Naive B cell (primary cell): ENCODE measurements at regions not wholly inside any gene's neighbourhood (a gene's known extent, or its start where the extent isn't known, plus 50 kb on each side); places are given as distances from the start of the nearest gene placed in this dataset.
"Not testable (repeated sequence)": the region's sequence is repeated elsewhere in the genome, so short reads cannot be mapped to it uniquely, and the experiment has no call there.

Source experiments
- ATAC-seq, 2 donors: fragments of 150-1000 bp; cut with Tn5 transposase; 2 replicates each; pipeline ENCODE4 v1.10.0; 2021; ENCODE audit warnings: low read depth in 2 of 2, mild to moderate bottlenecking in 2 of 2, moderate library complexity in 2 of 2
- DNase-seq: peaks from one replicate; pipeline ENCODE4 v3.0.0; 2022
- H3K27ac Mint-ChIP-seq, 6 donors: one replicate each; pipeline ENCODE4 v1.8.0; 2020 to 2022; ENCODE audit warnings: mild to moderate bottlenecking in 6 of 6, mixed read lengths in 6 of 6, moderate library complexity in 5 of 6, inconsistent platforms in 2 of 6
- H3K27me3 Mint-ChIP-seq, 3 donors: one replicate each; pipeline ENCODE4 v1.8.0; 2021 to 2022; ENCODE audit warnings: mixed read lengths in 3 of 3, mild to moderate bottlenecking in 1 of 3
- H3K36me3 Mint-ChIP-seq, 2 donors: one replicate each; pipeline ENCODE4 v1.8.0; 2020 to 2022; ENCODE audit warnings: mixed read lengths in 2 of 2, inconsistent platforms in 1 of 2, mild to moderate bottlenecking in 1 of 2
- H3K4me1 Mint-ChIP-seq, 3 donors: one replicate each; pipeline ENCODE4 v1.8.0; 2020 to 2022; ENCODE audit warnings: mixed read lengths in 3 of 3, inconsistent platforms in 1 of 3, mild to moderate bottlenecking in 1 of 3, moderate library complexity in 1 of 3
- H3K4me3 Mint-ChIP-seq, 8 donors: one replicate each; pipeline ENCODE4 v1.8.0; 2020 to 2022; ENCODE audit warnings: mild to moderate bottlenecking in 8 of 8, mixed read lengths in 8 of 8, moderate library complexity in 8 of 8, inconsistent platforms in 2 of 8
- H3K9me3 Mint-ChIP-seq, 7 donors: one replicate each; pipeline ENCODE4 v1.8.0; 2020 to 2022; ENCODE audit warnings: mixed read lengths in 7 of 7, mild to moderate bottlenecking in 5 of 7, inconsistent platforms in 2 of 7, moderate library complexity in 1 of 7

DNA sequence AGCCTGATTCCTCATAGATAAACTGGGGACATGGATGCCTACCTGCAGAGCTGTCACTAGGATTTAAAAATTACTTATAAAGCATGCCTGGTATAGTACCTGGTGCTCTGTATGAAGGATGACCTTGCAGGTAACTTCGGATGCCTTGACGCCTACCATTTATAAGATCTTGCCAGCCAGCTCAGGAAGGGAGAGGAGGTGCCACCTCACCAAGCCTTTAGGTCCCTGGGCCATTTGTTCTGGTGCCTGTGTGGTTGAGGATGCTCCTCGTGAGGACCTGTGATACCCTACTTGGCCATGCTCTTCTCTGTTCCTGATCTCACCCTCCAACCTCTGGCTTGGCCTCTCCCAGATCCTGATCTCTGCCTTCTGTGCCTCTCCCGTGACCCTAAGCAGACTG, 85.2 kb downstream of the FDX1 start:
- Mint-ChIP-seq H3K4me1 (no peaks in the 10 kb centered on the region), H3K27ac (peak overlapping the region in 1 of 6 donors; percentile 93), H3K27me3 (peaks cover 5 to 37% (median 7%) of the 10 kb centered on the region in 3 donors), H3K4me3 (no peak overlapping the region), H3K36me3 (peaks cover 5 to 8% of the 10 kb centered on the region in 2 donors), H3K9me3 (peaks cover 0 to 27% (median 15%) of the 10 kb centered on the region in 7 donors)
- ATAC-seq: no peak
- no peak for DNase-seq

GRCh38 chr11:110517381-110517780, 87.6 kb downstream of the FDX1 start:
- H3K27me3 Mint-ChIP-seq: peaks cover 4 to 27% (median 5%) of the 10 kb centered on the region in 3 donors
- not testable (repeated sequence) for H3K27ac Mint-ChIP-seq, H3K36me3 Mint-ChIP-seq, H3K4me3 Mint-ChIP-seq, DNase-seq, ATAC-seq
- H3K9me3 Mint-ChIP-seq: peaks cover 0 to 40% (median 15%) of the 10 kb centered on the region in 7 donors
- peaks cover 7 to 12% (median 11%) of the 10 kb centered on the region in 3 donors for H3K4me1 Mint-ChIP-seq

GRCh38 chr11:110518809-110519514, 89.2 kb downstream of the FDX1 start:
- Mint-ChIP-seq H3K27ac (no peak overlapping the region), H3K4me3 (no peak overlapping the region), H3K36me3 (peaks cover 0 to 8% of the 10 kb centered on the region in 2 donors), H3K9me3 (peaks cover 4 to 48% (median 22%) of the 10 kb centered on the region in 7 donors), H3K27me3 (peaks cover 0 to 11% (median 4%) of the 10 kb centered on the region in 3 donors), H3K4me1 (peaks cover 12 to 21% (median 16%) of the 10 kb centered on the region in 3 donors)
- no peak for DNase-seq
- no peak for ATAC-seq

DNA sequence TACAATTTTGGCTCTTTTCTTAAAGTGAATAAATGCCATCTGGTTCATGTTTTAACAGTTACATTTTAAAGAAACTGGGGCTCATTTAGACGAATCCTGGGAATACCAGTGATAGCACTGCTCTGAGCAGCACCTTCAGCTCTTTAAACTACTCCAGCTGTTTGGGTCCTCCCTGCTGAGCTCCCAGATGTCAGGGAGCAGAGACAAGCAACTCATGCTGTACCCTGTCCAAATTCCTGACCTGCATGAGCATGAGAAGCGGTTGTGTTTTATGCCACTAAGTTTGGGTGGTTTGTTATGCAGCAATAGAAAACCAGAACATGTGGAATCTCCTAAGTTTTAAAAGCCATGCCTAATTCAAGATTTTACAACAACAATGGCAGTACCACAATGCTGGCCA, 90.0 kb downstream of the FDX1 start:
- H3K36me3 Mint-ChIP-seq: peaks cover 0 to 8% of the 10 kb centered on the region in 2 donors
- peaks cover 12 to 21% (median 16%) of the 10 kb centered on the region in 3 donors for H3K4me1 Mint-ChIP-seq
- H3K27ac Mint-ChIP-seq: peak overlapping the region in 1 of 6 donors; percentile 40
- ATAC-seq (no peak), DNase-seq (no peak)
- H3K27me3 Mint-ChIP-seq: peaks cover 0 to 4% (median 0%) of the 10 kb centered on the region in 3 donors
- peaks cover 4 to 48% (median 22%) of the 10 kb centered on the region in 7 donors for H3K9me3 Mint-ChIP-seq
- no peak overlapping the region for H3K4me3 Mint-ChIP-seq

GRCh38 chr11:110522471-110522870, 92.7 kb downstream of the FDX1 start:
- Mint-ChIP-seq H3K27ac (peak overlapping the region in 1 of 6 donors; percentile 68), H3K9me3 (peaks cover 4 to 45% (median 19%) of the 10 kb centered on the region in 7 donors), H3K4me1 (peaks cover 12 to 21% (median 16%) of the 10 kb centered on the region in 3 donors), H3K27me3 (no peaks in the 10 kb centered on the region), H3K36me3 (peaks cover 0 to 8% of the 10 kb centered on the region in 2 donors), H3K4me3 (peak overlapping the region in 3 of 8 donors; percentile 13 to 78 (median 20))
- DNase-seq (no peak), ATAC-seq (peak in 1 of 2 donors; percentile 21)

DNA sequence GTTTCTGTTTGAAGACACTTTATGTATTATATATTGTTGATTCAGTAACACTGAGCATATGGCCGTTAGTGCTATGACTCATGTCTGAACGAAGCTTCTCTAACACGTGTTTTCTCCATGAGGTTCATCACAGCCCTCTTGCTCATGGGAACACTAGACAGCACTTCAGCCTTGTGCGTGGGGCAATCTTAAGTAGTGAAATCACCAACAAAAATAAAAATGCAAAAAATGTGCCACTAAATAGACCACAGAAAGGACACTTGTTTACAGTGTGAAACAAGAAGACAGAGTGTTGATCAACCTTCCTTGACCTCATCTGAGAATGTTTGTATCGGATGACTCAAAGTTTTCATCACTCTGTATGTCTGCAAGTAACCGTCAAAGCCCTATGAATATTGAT, 94.5 kb downstream of the FDX1 start:
- no peak overlapping the region for H3K4me3 Mint-ChIP-seq
- peaks cover 12 to 21% (median 16%) of the 10 kb centered on the region in 3 donors for H3K4me1 Mint-ChIP-seq
- peaks cover 0 to 4% (median 0%) of the 10 kb centered on the region in 3 donors for H3K27me3 Mint-ChIP-seq
- DNase-seq (no peak), ATAC-seq (no peak)
- peaks cover 16 to 44% (median 21%) of the 10 kb centered on the region in 7 donors for H3K9me3 Mint-ChIP-seq
- peaks cover 0 to 17% of the 10 kb centered on the region in 2 donors for H3K36me3 Mint-ChIP-seq
- H3K27ac Mint-ChIP-seq: no peak overlapping the region

DNA sequence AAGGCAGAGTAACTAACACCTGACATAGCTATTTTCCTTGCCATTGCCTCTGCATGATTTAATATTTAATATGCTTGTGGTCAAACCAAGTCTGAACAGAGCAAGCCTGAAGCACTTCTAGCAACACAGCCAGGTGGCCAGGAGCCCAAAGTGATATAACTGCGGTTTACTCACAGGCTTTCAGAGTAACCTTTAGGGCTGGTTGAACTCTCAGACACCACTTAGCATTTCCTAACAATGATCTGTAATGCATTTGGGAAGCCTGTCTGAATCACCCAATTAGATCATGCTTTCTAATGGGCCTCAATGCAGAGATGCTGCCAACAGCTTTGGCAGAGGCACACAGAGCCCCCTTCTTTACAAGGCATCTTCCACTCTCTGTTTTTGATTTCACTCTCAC, 96.1 kb downstream of the FDX1 start:
- Mint-ChIP-seq H3K36me3 (peaks cover 0 to 18% of the 10 kb centered on the region in 2 donors), H3K4me1 (peaks cover 12 to 21% (median 16%) of the 10 kb centered on the region in 3 donors), H3K27me3 (peaks cover 0 to 4% (median 0%) of the 10 kb centered on the region in 3 donors), H3K27ac (no peak overlapping the region), H3K4me3 (no peak overlapping the region), H3K9me3 (peaks cover 16 to 42% (median 21%) of the 10 kb centered on the region in 7 donors)
- no peak for DNase-seq
- ATAC-seq: no peak

DNA sequence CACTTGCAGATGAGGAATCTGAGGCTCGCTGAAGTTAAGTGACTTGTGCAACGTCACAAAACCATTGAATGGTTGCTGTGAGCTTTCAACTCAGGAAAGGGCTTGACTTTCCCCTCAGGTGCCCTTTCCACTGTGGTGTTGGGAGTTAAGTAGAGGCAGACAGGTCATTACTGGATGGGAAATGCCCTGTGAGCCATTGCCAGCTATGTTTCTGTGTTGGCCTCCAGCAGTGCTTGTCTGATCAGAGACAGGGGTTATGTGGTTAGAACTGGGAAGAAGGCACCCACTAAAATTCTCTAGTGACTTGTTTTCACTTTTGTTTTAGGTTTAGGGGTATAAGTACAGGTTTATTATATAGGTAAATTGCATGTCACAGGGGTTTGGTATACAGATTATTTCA, 96.6 kb downstream of the FDX1 start:
- DNase-seq: no peak
- Mint-ChIP-seq H3K4me1 (peaks cover 12 to 21% (median 14%) of the 10 kb centered on the region in 3 donors), H3K27ac (no peak overlapping the region), H3K9me3 (peaks cover 16 to 39% (median 21%) of the 10 kb centered on the region in 7 donors), H3K36me3 (peaks cover 0 to 18% of the 10 kb centered on the region in 2 donors), H3K27me3 (peaks cover 0 to 4% (median 0%) of the 10 kb centered on the region in 3 donors), H3K4me3 (no peak overlapping the region)
- ATAC-seq: no peak
